A172 (cell line): ENCODE measurements at regions not wholly inside any gene's neighbourhood (a gene's known extent, or its start where the extent isn't known, plus 50 kb on each side); places are given as distances from the start of the nearest gene placed in this dataset.
"Not testable (repeated sequence)": the region's sequence is repeated elsewhere in the genome, so short reads cannot be mapped to it uniquely, and the experiment has no call there.

ENCODE experiments used
- DNase-seq: peaks from one replicate; pipeline ENCODE4 v3.0.0-alpha.2; 2015; ENCODE audit warnings: low spot score

DNA sequence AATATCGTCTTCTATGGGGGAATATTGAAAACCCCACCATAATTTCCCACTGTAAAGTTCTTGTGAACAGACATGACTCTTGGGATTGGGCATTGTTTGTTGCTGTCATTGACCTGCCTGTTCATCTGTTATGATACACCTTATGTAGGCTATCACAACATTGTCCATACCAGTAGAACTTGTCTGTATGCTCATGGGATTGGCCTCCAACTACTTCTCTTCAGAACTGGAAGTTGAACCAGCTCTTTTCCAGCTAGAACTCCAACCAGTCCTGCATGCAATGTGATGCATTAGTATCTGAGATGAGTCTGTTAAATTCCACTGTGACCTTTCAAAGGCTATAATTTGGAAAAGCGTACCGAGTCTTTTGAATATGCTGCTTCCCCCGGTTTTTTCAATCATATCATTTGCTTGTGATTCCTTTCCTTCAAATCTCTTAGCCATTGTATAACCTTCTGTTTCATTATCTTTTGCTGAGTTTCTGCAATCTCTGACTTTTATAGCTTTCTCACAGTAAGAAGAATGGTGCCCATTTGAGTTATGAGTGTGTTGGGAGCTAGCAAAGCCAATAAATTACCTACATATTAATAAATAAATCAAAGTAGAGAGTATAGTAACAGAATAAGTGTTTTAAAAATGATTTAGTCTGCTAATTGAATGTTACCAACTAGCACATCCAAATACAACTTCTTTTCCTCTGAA, 101.9 kb downstream of the PLK2 start:
- DNase-seq = no peak

GRCh38 chr5:58357121-58357520, 102.8 kb downstream of the PLK2 start:
- DNase-seq = no peak

- no peak for DNase-seq
Measured at GRCh38 chr5:58356662-58357061, 103.2 kb downstream of the PLK2 start.

- DNase-seq = no peak
Measured at GRCh38 chr5:58354827-58355226, 105.1 kb downstream of the PLK2 start.

- DNase-seq = no peak
Measured at GRCh38 chr5:58353992-58354391, 105.9 kb downstream of the PLK2 start.

- no peak for DNase-seq
Measured at GRCh38 chr5:58351190-58351589, 108.7 kb downstream of the PLK2 start.

- no peak for DNase-seq
Measured at GRCh38 chr5:58348996-58349728, 110.7 kb downstream of the PLK2 start.

GRCh38 chr5:58346041-58346440, 113.8 kb downstream of the PLK2 start:
- DNase-seq = no peak

- no peak for DNase-seq
Measured at GRCh38 chr5:58341476-58341875, 118.4 kb downstream of the PLK2 start.

DNA sequence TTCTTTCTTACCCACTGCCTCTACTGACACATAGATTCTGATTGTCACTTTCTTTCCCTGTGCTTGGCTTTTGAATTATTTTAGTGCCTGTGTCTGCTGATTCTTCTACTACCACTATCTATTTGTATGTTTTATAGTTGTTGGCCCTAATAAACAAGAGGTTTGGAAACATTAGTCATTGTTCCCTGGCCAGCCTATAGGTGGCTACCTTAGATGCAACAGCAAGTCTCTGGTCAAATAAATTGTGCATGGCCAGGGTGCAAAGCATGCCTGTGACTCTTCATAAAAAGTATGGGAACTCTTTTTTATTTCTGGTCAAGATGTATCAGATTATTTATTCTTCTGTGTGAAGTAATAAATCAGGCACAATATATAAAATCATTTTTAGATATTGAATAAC, 124.4 kb downstream of the PLK2 start:
- DNase-seq = no peak

DNA sequence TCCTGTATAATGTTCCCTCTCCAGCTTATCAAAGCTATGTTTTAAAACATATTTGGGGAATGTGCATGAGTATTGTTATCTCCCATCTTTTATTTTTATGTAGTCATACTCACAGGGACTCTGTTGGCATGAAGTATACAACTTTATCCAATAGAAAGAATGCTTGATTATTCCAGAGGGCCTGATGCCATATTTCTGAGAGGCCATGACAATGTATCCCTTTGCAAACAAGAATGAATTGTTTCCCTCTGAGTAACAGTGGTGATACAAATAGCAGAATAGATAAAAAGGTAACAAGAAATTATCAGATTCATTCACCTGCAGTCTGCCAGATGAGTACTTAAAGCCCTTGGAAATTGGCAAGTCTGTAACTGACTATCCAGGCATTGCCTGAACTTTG, 125.9 kb downstream of the PLK2 start:
- no peak for DNase-seq

DNA sequence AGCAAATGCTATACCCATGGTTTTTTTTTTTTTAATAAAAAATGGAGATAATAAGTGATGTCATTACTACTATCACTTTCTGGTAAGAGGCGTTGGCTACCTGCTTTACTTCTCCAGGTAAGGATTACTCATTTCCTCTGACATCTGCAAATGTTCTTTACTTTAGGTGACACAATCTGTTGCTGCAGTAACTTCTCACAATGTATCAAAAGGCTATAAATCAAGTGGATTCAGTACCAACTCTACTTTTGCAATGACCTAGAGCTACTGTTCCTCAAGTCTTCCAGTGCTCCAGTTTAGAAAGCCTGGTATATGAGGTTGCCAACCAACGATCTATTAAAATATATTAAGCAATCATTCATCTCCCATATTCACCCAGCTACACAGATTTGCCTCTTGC, 129.1 kb downstream of the PLK2 start:
- no peak for DNase-seq

- DNase-seq = no peak
Measured at GRCh38 chr5:58327289-58327688, 132.6 kb downstream of the PLK2 start.

DNA sequence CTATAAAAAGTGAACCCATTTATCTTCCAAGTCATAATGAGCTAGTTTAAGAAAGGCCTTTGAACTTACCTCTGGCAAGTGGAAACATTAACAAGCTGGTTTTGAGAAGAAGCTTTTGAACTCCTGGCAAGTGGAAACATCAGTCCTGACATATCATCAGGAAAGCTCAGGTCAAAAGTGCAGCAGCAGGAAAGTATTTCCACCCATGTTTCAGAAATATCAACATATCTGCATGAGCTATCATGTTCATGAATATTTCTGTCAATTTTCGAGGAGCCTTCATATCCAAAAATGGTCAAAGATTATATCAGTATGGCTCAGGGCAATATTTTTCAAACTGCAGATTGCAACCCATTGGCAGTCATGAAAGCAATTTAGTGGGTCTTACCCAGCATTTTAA, 133.9 kb downstream of the PLK2 start:
- DNase-seq = no peak

GRCh38 chr5:58322453-58322852, 137.4 kb downstream of the PLK2 start:
- peak; percentile 72 for DNase-seq

DNA sequence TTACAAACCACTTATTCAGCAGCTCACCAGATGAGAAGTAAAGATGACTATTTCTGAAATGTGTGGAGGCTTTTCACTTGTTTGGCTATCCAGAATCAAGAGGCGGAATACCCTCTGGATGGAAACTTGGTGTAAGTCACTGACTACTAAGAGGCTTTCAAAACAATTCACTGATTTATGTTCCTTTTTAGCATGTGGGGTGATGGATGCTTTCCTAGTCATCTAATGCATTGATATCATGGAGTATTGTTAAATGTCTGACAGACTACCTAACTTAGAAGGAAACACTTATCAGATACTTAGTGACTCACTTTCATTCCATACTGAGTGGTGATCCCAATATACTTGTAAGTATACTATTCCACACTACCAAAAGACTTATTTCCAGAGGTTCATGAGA, 141.4 kb downstream of the PLK2 start:
- DNase-seq = peak; percentile 78

DNA sequence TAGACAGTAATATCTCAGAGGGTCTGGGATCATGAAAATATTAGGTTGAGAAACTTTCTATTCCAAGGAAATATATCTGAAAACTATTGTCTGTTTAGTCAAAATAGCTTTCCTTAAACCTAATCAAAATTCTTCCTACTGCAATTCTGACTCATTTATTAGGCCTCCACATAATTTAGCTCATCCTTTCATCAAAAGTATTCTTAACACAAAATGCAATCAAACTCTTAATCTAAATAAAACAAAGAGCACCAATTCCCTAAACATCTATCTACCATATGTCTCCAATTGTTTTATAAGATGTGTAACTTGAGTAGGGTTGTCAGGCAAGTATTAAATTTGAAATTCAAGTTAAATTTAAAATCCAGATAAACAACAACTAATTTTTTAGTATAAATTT, 142.1 kb downstream of the PLK2 start:
- no peak for DNase-seq

DNA sequence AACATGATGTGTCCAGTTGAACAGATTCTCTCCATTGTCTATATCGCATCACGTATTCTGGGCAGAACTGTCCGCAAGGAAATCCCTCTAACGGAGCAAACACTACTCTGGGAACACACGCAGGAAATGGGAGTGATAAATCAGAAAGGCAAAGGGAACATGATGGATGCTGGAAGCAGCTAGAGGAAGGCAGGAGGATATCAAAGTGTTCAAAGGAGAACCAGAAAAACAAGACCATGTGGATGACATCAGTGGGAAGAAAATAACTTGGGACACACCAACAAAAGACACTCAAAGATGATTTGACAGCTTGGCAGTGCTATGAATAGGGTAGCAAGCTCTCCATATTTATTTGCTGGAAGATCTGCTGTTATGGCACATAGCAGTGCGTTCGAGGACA, 142.9 kb downstream of the PLK2 start:
- no peak for DNase-seq

- DNase-seq = no peak
Measured at GRCh38 chr5:58315794-58316193, 144.1 kb downstream of the PLK2 start.

- DNase-seq = peak; percentile 84
Measured at GRCh38 chr5:58314356-58315210, 145.3 kb downstream of the PLK2 start.

- DNase-seq = no peak
Measured at GRCh38 chr5:58312299-58312698, 147.6 kb downstream of the PLK2 start.

- DNase-seq = no peak
Measured at GRCh38 chr5:58311526-58311925, 148.4 kb downstream of the PLK2 start.

DNA sequence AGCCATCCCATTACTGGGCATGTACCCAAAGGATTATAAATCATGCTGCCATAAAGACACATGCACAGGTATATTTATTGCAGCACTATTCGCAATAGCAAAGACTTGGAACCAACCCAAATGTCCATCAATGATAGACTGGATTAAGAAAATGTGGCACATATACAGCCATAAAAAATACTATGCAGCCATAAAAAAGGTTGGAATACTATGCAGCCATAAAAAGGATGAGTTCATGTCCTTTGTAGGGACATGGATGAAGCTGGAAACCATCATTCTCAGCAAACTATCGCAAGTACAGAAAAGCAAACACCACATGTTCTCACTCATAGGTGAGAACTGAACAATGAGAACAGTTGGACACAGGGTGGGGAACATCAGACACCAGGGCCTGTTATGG, 151.5 kb downstream of the PLK2 start:
- DNase-seq = not testable (repeated sequence)
